Keratinocyte (primary cell): ENCODE measurements at regions not wholly inside any gene's neighbourhood (a gene's known extent, or its start where the extent isn't known, plus 50 kb on each side); places are given as distances from the start of the nearest gene placed in this dataset.

Experiments used
- DNase-seq: peaks from one replicate; pipeline ENCODE4 v3.0.0-alpha.2; 2011; ENCODE audit warnings: low read depth, missing footprints, low spot score
- FAIRE-seq: peaks from 2 replicates; lab custom pipeline; 2011; peaks lifted over from hg19 to GRCh38; lab: Jason Lieb, UNC
- H2AFZ ChIP-seq: 2 replicates; pipeline ENCODE4 v1.6.0; 2012; ENCODE audit warnings: low read length, control low read depth, inconsistent platforms; ENCODE audit not compliant: control insufficient read depth
- H3K27ac ChIP-seq: 2 replicates; pipeline ENCODE4 v1.5.1; 2011; ENCODE audit warnings: low read length; ENCODE audit not compliant: control insufficient read depth, insufficient read depth
- H3K27me3 ChIP-seq: 3 replicates; pipeline ENCODE4 v1.6.0; 2011; ENCODE audit warnings: low read length; ENCODE audit not compliant: control insufficient read depth, insufficient read depth; ENCODE audit errors: extremely low read depth
- H3K36me3 ChIP-seq, 2 experiments: 2 replicates in 1 of 2; 3 replicates in 1 of 2; pipeline ENCODE4 v1.5.1; 2011; ENCODE audit warnings: low read length in 2 of 2, mild to moderate bottlenecking in 1 of 2; ENCODE audit not compliant: control insufficient read depth in 2 of 2, insufficient read depth in 2 of 2; ENCODE audit errors: extremely low read depth in 1 of 2
- H3K4me1 ChIP-seq: 3 replicates; pipeline ENCODE4 v1.5.1; 2011; ENCODE audit warnings: low read length; ENCODE audit not compliant: control insufficient read depth, insufficient read depth; ENCODE audit errors: extremely low read depth
- H3K4me2 ChIP-seq: 3 replicates; pipeline ENCODE4 v1.6.0; 2011; ENCODE audit warnings: low read depth, low read length; ENCODE audit not compliant: control insufficient read depth, insufficient read depth; ENCODE audit errors: extremely low read depth
- H3K4me3 ChIP-seq, 3 experiments: fragments of 200-600 bp in 1 of 3; sonication (generic) in 1 of 3; 2 replicates in 2 of 3; 3 replicates in 1 of 3; pipeline ENCODE4 v1.5.1; 2011 to 2016; ENCODE audit warnings: low read length in 3 of 3, mild to moderate bottlenecking in 3 of 3, control low read depth in 2 of 3, inconsistent platforms in 1 of 3, low read depth in 1 of 3, mixed read lengths in 1 of 3, mixed run types in 1 of 3, moderate library complexity in 1 of 3; ENCODE audit not compliant: control insufficient read depth in 2 of 3, insufficient read depth in 2 of 3; ENCODE audit errors: extremely low read depth in 1 of 3
- H3K79me2 ChIP-seq: 2 replicates; pipeline ENCODE4 v1.6.0; 2012; ENCODE audit warnings: low read length; ENCODE audit not compliant: control insufficient read depth, insufficient read depth
- H3K9ac ChIP-seq: 3 replicates; pipeline ENCODE4 v1.6.0; 2011; ENCODE audit warnings: low read length; ENCODE audit not compliant: control insufficient read depth, insufficient read depth; ENCODE audit errors: extremely low read depth
- H3K9me1 ChIP-seq: 3 replicates; pipeline ENCODE4 v1.6.0; 2011; ENCODE audit warnings: low read length; ENCODE audit not compliant: control insufficient read depth, insufficient read depth; ENCODE audit errors: extremely low read depth
- H3K9me3 ChIP-seq: 2 replicates; pipeline ENCODE4 v1.5.1; 2012; ENCODE audit warnings: low read depth, low read length; ENCODE audit not compliant: control insufficient read depth
- H4K20me1 ChIP-seq: 3 replicates; pipeline ENCODE4 v1.6.0; 2011; ENCODE audit warnings: low read length; ENCODE audit not compliant: control insufficient read depth, insufficient read depth; ENCODE audit errors: extremely low read depth
- CTCF ChIP-seq, 3 experiments: IDR thresholded peaks in 1 of 3; conservative IDR thresholded peaks in 1 of 3; optimal IDR thresholded peaks in 1 of 3; 2 replicates in 2 of 3; 3 replicates in 1 of 3; pipeline versions ENCODE3 to v1.5.1; 2011; ENCODE audit warnings: low read length in 3 of 3, mild to moderate bottlenecking in 3 of 3, moderate library complexity in 2 of 3, control low read depth in 1 of 3, inconsistent platforms in 1 of 3; ENCODE audit not compliant: insufficient read depth in 2 of 3; ENCODE audit errors: extremely low read depth in 1 of 3
- EZH2 ChIP-seq: IDR thresholded peaks from one replicate; pipeline ENCODE4 v1.6.1; 2012; ENCODE audit warnings: inconsistent platforms, mild to moderate bottlenecking, low read length, moderate library complexity
- dilution Hi-C: fragments of 300-500 bp; cut with MboI; formaldehyde crosslinking; loops from one replicate; pipeline ENCODE4 v1.7.0; 2020; ENCODE audit warnings: low sequenced_read_pairs; ENCODE audit not compliant: extremely low pct_ligation_motif_present

- H3K4me3 ChIP-seq = no peak overlapping the region
- H3K4me1 ChIP-seq = no peaks in the 10 kb centered on the region
- H2AFZ ChIP-seq = no peak overlapping the region
These were observed 271.0 kb downstream of the ALG10B start for GRCh38 chr12:38587594-38587993.

DNA sequence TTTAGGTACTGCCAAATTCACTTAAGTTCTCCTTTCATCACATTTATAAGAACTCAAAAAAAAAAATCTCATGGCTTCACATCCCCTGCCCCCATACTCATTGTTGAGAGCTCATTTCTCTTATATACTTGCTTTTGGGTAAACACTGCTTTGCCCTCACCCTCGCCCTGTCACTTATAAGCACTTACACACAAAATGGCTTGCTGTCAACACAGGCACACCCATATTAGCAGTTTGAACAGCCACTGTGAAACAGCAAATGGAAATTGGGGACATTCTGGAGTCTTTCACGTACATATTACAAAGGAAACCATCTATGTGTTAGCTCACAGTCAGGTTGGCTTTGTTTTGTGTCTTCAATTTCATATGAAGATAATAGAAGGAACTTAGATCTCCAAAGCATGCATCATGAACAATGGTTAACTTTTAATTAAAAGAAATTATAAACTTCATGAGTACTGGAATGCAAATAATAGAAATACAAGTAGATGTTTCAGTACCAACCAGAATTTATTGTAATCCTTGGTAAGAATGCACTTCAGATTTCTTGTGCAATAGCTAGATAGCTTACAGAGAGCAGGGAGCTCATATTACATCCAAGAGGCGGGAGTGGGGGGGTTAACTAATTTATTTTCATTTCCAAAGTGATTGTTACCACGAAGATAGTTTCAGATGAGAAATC, 272.2 kb downstream of the ALG10B start:
- H3K27ac ChIP-seq = no peak overlapping the region
- no peak for TF ChIP-seq EZH2
- no peak for TF ChIP-seq CTCF (optimal IDR thresholded peaks at IDR 0.05 in 1 of 3, IDR thresholded peaks at IDR 0.05 in 1 of 3, conservative IDR thresholded peaks at IDR 0.05 in 1 of 3; ENCODE audit: extremely low read depth in 1 of 3, insufficient read depth in 2 of 3, low read length in 3 of 3)
- no peaks in the 10 kb centered on the region for H3K9me3 ChIP-seq
- no peaks in the 10 kb centered on the region for H3K79me2 ChIP-seq
- no peaks in the 10 kb centered on the region for H3K27me3 ChIP-seq
- H3K9me1 ChIP-seq = no peaks in the 10 kb centered on the region
- H3K9ac ChIP-seq = no peak overlapping the region
- H3K4me2 ChIP-seq = no peak overlapping the region
- no peak overlapping the region for H2AFZ ChIP-seq
- FAIRE-seq (no peak), DNase-seq (no peak)
- H3K4me3 ChIP-seq = no peak overlapping the region
- no peaks in the 10 kb centered on the region for H3K36me3 ChIP-seq
- H3K4me1 ChIP-seq = no peaks in the 10 kb centered on the region
- dilution Hi-C loops = no loop called here
- H4K20me1 ChIP-seq = no peaks in the 10 kb centered on the region

More at GRCh38 chr12:38587594-38587993, 271.0 kb downstream of the ALG10B start:
- TF ChIP-seq CTCF (optimal IDR thresholded peaks at IDR 0.05 in 1 of 3, IDR thresholded peaks at IDR 0.05 in 1 of 3, conservative IDR thresholded peaks at IDR 0.05 in 1 of 3; ENCODE audit: extremely low read depth in 1 of 3, insufficient read depth in 2 of 3, low read length in 3 of 3) = no peak
- no peak for TF ChIP-seq EZH2
- no peak overlapping the region for H3K9ac ChIP-seq
- H3K9me1 ChIP-seq = no peaks in the 10 kb centered on the region
- no peak overlapping the region for H3K27ac ChIP-seq
- H4K20me1 ChIP-seq = no peaks in the 10 kb centered on the region
- FAIRE-seq = no peak
- no peak overlapping the region for H3K4me2 ChIP-seq
- H3K79me2 ChIP-seq = no peaks in the 10 kb centered on the region
- no peaks in the 10 kb centered on the region for H3K36me3 ChIP-seq
- DNase-seq = no peak
- no peaks in the 10 kb centered on the region for H3K27me3 ChIP-seq
- H3K9me3 ChIP-seq = no peaks in the 10 kb centered on the region
- dilution Hi-C loops = no loop called here
